HTR-8/SVneo (cell line): ENCODE measurements at regions not wholly inside any gene's neighbourhood (a gene's known extent, or its start where the extent isn't known, plus 50 kb on each side); places are given as distances from the start of the nearest gene placed in this dataset.
"Not testable (repeated sequence)": the region's sequence is repeated elsewhere in the genome, so short reads cannot be mapped to it uniquely, and the experiment has no call there.

Experiments used
- DNase-seq: peaks from one replicate; pipeline ENCODE4 v3.0.0; 2011; ENCODE audit warnings: low spot score, mixed read lengths; ENCODE audit not compliant: insufficient read length
- FAIRE-seq: peaks from 2 replicates; lab custom pipeline; 2011; peaks lifted over from hg19 to GRCh38; lab: Jason Lieb, UNC

GRCh38 chr5:91494447-91494996 is 111.4 kb upstream of the ARRDC3 start:
- no peak for FAIRE-seq

GRCh38 chr5:91493086-91493485 is 110.0 kb upstream of the ARRDC3 start:
- DNase-seq: no peak
- FAIRE-seq: no peak

More at GRCh38 chr5:91494447-91494996, 111.4 kb upstream of the ARRDC3 start:
- no peak for DNase-seq

- DNase-seq (no peak), FAIRE-seq (no peak)
Measured at GRCh38 chr5:91491229-91491628, 108.1 kb upstream of the ARRDC3 start.

GRCh38 chr5:91490316-91490715 is 107.2 kb upstream of the ARRDC3 start:
- no peak for FAIRE-seq

GRCh38 chr5:91487420-91487819 is 104.3 kb upstream of the ARRDC3 start:
- DNase-seq (no peak), FAIRE-seq (no peak)

More at GRCh38 chr5:91490316-91490715, 107.2 kb upstream of the ARRDC3 start:
- DNase-seq: no peak

GRCh38 chr5:91486638-91487037 is 103.5 kb upstream of the ARRDC3 start:
- DNase-seq: no peak
- no peak for FAIRE-seq

- FAIRE-seq (no peak), DNase-seq (no peak)
Measured at GRCh38 chr5:91484662-91485061, 101.5 kb upstream of the ARRDC3 start.

GRCh38 chr5:91479376-91479775 is 96.3 kb upstream of the ARRDC3 start:
- FAIRE-seq, DNase-seq: not testable (repeated sequence)

GRCh38 chr5:91478096-91478495 is 95.0 kb upstream of the ARRDC3 start:
- DNase-seq (no peak), FAIRE-seq (no peak)

GRCh38 chr5:91477408-91477807 is 94.3 kb upstream of the ARRDC3 start:
- FAIRE-seq: no peak
- no peak for DNase-seq

- no peak for FAIRE-seq
Measured at GRCh38 chr5:91474201-91474600, 91.1 kb upstream of the ARRDC3 start.

GRCh38 chr5:91472631-91473030 is 89.5 kb upstream of the ARRDC3 start:
- no peak for DNase-seq

More at GRCh38 chr5:91474201-91474600, 91.1 kb upstream of the ARRDC3 start:
- DNase-seq: no peak

GRCh38 chr5:91469517-91470165 is 86.5 kb upstream of the ARRDC3 start:
- FAIRE-seq: no peak

More at GRCh38 chr5:91472631-91473030, 89.5 kb upstream of the ARRDC3 start:
- FAIRE-seq: no peak

GRCh38 chr5:91468651-91469422 is 85.7 kb upstream of the ARRDC3 start:
- DNase-seq: no peak
- FAIRE-seq: no peak

More at GRCh38 chr5:91469517-91470165, 86.5 kb upstream of the ARRDC3 start:
- DNase-seq: no peak

GRCh38 chr5:91464886-91465646 is 81.9 kb upstream of the ARRDC3 start:
- DNase-seq: no peak
- FAIRE-seq: no peak

- FAIRE-seq (no peak), DNase-seq (no peak)
Measured at GRCh38 chr5:91457681-91458058, 74.6 kb upstream of the ARRDC3 start.

GRCh38 chr5:91456928-91457680 is 74.0 kb upstream of the ARRDC3 start:
- DNase-seq (no peak), FAIRE-seq (no peak)

- DNase-seq: no peak
- no peak for FAIRE-seq
Measured at GRCh38 chr5:91449083-91449482, 66.0 kb upstream of the ARRDC3 start.

- not testable (repeated sequence) for FAIRE-seq
Measured at GRCh38 chr5:91448079-91448478, 65.0 kb upstream of the ARRDC3 start.

GRCh38 chr5:91446880-91447279 is 63.8 kb upstream of the ARRDC3 start:
- FAIRE-seq, DNase-seq: not testable (repeated sequence)

More at GRCh38 chr5:91448079-91448478, 65.0 kb upstream of the ARRDC3 start:
- not testable (repeated sequence) for DNase-seq
